Fibroblast of pulmonary artery (primary cell): ENCODE measurements at regions not wholly inside any gene's neighbourhood (a gene's known extent, or its start where the extent isn't known, plus 50 kb on each side); places are given as distances from the start of the nearest gene placed in this dataset.

ENCODE experiments used
- DNase-seq: peaks from one replicate; pipeline ENCODE4 v3.0.0-alpha.2; 2010; ENCODE audit warnings: low read depth
- H3K4me3 ChIP-seq: replicated peaks from 2 replicates; pipeline ENCODE4 v1.5.1; 2011; ENCODE audit warnings: low read depth, mild to moderate bottlenecking, control low read depth, low read length, moderate library complexity
- CTCF ChIP-seq: IDR thresholded peaks from 2 replicates; pipeline ENCODE4 v1.5.1; 2011; ENCODE audit warnings: mild to moderate bottlenecking, control low read depth, low read length, inconsistent platforms; ENCODE audit errors: missing control alignments

GRCh38 chr21:18759751-18760161 is 356.2 kb upstream of the TMPRSS15 start:
- H3K4me3 ChIP-seq, result no peak overlapping the region
- TF ChIP-seq CTCF, result no peak
- no peak for DNase-seq

- no peak for TF ChIP-seq CTCF
- no peak overlapping the region for H3K4me3 ChIP-seq
- DNase-seq, result no peak
Measured at GRCh38 chr21:18760247-18760646, 356.7 kb upstream of the TMPRSS15 start.

- no peak for TF ChIP-seq CTCF
- no peak overlapping the region for H3K4me3 ChIP-seq
- DNase-seq, result no peak
Measured at GRCh38 chr21:18764720-18765119, 361.1 kb upstream of the TMPRSS15 start.

- TF ChIP-seq CTCF, result no peak
- no peak for DNase-seq
- H3K4me3 ChIP-seq, result no peak overlapping the region
Measured at GRCh38 chr21:18769599-18769998, 366.0 kb upstream of the TMPRSS15 start.

GRCh38 chr21:18771845-18772380 is 368.3 kb upstream of the TMPRSS15 start:
- no peak for DNase-seq
- H3K4me3 ChIP-seq, result no peak overlapping the region
- no peak for TF ChIP-seq CTCF

- H3K4me3 ChIP-seq, result no peak overlapping the region
- no peak for DNase-seq
- no peak for TF ChIP-seq CTCF
Measured at GRCh38 chr21:18772404-18772803, 368.8 kb upstream of the TMPRSS15 start.

GRCh38 chr21:18772897-18773296 is 369.3 kb upstream of the TMPRSS15 start:
- no peak overlapping the region for H3K4me3 ChIP-seq
- no peak for TF ChIP-seq CTCF
- no peak for DNase-seq
